Dermis blood vessel endothelial cell (primary cell): ENCODE measurements at regions not wholly inside any gene's neighbourhood (a gene's known extent, or its start where the extent isn't known, plus 50 kb on each side); places are given as distances from the start of the nearest gene placed in this dataset.

Experiments
- DNase-seq: peaks from one replicate; pipeline ENCODE4 v3.0.0; 2010

DNA sequence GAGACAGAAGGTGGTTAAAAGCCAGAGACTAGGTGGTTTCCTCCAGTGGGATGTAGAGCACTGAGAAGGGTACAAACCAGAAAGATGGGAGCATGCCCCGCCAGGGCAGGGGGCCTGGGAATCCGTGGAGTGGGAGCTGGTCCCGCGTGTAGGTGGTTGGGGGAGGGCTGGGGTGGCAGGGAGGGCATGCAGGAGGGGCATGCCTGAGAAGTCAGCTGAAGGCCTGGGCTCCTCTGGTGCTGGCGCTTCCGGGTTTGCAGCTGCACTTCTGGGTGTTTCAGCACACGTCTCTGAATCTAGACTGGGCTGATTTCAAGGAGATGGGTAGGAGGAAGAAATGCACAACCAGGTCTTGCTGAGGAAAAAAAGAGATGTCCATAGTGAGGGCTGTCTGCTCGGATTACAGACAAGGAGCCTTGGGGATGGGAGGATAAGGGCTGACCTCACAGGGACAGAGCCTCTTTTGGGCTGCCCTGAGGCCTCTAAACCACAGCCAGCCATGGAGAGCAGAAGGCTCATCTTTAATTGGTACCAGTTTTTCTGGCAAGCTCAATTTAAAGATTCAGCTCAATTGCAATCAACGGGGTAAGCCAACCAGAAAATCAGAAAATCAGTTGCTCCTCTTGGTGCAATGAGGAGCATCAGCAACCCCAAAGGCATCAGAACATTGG lies 151.9 kb downstream of the FAM43A start:
- DNase-seq: no peak

- no peak for DNase-seq
These were observed 152.6 kb downstream of the FAM43A start for GRCh38 chr3:194838236-194838635.

GRCh38 chr3:194840661-194841514 lies 155.2 kb downstream of the FAM43A start:
- peak; percentile 64 for DNase-seq

DNA sequence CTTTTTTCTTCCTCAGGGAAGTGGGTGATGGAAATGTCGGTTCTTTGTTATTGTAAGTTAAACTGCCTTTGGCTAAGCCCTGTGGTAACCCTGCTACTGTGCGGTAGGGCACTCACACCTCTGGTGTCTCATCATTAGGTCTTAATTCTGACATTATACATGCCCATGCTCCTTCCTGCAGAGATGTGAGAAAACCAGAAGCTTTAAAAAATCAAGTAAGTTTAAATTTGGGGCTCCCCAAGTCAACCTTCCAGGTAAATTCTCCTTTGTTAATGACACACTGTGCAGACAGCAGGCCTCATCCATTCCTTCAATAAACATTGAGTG lies 155.8 kb downstream of the FAM43A start:
- no peak for DNase-seq

- no peak for DNase-seq
These were observed 157.9 kb downstream of the FAM43A start for GRCh38 chr3:194843556-194843955.

- DNase-seq: no peak
These were observed 158.4 kb downstream of the FAM43A start for GRCh38 chr3:194844046-194844445.

DNA sequence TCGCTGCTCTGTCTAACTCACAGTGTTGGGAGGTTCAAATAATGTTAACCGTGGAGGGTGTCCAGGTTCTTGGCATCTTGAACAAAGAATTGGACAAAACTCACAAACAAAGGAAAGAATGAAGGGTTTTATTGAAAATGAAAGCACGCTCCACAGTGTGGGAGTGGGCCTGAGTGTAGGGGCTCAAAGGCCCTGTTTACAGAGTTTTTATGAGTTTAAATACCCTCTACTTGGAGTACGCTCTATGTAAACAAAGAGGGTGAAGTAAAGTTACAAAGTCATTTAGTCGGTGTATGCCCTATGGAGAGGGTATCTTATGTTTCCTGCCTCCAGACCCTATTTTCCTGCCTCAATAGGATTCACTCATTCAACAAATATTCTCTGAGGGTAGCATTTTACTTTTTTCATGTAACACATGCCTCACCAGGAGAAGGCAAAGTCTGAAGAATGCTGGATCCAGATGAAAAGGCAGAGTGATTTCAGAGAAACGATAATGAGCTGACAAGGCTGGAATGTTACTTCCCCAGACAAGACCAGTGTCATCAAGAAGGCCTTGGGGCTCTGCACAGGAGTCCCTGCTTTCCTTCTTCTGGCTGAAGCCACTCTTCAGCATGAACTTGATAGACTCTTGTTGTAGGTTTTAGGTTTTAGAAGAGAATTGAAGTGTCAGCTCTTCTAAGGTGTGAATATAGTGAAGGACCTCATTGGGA lies 163.6 kb downstream of the FAM43A start:
- no peak for DNase-seq

- DNase-seq: no peak
These were observed 165.6 kb downstream of the FAM43A start for GRCh38 chr3:194851254-194851653.

DNA sequence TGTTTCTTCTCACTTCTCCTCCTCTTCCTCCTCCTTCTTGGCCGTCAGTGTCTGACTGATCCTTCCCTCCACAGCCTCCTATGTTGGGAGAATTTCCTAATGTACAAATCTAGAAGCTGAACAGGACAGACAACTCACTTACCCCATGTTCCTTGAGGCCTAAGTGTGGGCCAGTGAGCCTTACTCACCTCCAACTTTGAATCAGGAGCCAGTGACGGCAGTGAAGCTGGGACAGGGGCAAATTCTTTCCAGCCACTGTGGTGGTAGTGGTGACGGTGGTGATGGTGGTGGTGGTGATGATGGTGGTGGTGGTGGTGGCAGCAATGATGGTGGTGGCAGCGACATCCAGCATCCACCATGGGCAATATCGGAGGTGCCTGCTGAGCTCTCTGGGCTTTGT lies 166.3 kb downstream of the FAM43A start:
- DNase-seq: no peak

DNA sequence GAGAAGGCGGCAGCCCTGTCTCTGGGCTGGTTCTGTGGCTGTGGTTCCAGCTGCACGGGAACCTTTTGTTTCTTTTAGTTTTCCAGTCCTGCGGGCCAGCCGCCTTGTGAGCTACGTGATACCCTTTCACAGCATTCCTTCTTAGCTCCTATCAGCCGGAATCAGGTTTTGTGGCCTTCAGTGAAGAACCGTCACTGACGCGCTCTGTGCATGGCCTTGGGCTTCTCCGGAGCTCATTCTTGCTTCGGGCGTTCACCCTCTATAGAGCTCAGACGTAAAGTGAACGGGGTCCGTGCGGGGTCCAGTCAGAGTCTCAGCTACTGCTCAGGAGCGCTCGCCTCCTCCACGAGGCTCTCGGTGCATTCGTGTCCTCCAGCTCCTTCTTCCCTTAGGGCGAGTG lies 166.7 kb downstream of the FAM43A start:
- no peak for DNase-seq

GRCh38 chr3:194852831-194853508 lies 167.3 kb downstream of the FAM43A start:
- DNase-seq: no peak

DNA sequence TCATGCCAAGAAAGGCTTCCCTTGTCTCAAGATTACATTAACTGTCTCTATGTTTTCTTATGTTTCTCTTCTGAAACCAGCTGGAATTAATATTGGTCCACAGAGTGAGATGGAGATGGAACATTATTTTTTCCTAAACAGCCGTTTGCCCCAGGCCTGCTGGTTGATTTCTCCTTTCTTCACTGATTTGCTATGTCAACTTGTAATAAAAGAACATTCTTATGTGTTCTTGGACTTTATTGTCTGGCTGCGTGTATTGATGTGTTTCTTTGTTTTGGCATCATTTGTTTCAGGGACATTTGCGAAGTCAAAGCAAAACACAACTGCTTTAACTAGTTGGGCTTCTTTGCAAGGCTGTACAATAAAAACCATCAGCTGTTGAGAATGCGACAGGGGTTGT lies 168.5 kb downstream of the FAM43A start:
- no peak for DNase-seq

DNA sequence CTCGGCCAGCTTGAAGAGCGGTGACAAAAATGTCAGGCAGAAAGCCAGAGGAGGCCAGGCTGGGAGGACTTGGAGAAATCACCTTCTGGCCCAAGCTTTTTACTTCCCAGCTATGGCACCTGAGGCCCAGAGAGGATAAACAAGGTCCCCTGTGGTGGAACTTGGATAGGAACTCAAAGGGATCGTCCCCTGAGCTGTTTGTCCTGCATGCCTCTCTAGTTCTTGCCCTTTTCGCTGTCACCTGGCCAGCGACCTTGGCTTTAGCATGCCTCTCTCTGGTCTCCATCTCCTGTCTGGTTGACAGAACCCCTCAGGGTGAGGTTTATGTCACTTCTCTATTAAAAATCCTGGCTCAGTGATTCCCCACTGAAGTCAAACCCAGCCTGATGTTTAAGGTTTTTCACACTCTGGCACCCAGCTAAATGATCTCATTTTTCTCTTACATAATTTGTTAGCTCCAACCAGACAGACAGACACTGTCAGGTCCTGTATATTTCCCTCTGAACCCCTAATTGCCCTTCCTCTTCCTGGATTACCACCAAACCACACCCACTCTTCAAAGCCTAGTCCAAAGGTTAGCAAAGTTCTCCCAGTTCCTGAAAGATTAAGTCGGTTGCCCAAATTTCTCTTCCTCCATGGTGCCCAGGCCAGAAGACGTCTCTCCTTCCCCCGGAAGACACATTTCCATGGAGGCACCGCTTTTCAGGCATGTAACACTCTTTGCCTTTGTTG lies 169.1 kb downstream of the FAM43A start:
- peak; percentile 20 for DNase-seq

GRCh38 chr3:194856296-194856695 lies 170.6 kb downstream of the FAM43A start:
- DNase-seq: no peak

- DNase-seq: no peak
These were observed 171.9 kb downstream of the FAM43A start for GRCh38 chr3:194857469-194858113.

DNA sequence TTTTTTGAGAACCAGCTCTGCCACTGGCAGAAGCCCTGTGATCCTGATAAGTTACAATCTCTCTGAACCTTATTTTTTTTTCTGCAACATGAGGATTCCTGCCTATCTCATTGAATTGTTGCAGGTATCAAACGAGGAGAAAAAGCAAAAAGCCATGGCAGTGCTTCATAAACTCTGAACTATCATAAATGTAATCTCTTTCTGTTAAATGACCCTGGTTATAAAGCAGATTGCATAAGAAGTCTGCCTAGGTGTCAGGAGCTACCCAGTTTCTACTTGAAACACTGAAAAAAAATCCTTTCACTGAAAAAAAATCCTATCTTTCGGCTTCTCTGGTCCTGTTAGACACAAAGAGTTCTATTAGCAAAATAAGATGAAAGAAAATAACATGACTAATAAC lies 172.7 kb downstream of the FAM43A start:
- DNase-seq: no peak

DNA sequence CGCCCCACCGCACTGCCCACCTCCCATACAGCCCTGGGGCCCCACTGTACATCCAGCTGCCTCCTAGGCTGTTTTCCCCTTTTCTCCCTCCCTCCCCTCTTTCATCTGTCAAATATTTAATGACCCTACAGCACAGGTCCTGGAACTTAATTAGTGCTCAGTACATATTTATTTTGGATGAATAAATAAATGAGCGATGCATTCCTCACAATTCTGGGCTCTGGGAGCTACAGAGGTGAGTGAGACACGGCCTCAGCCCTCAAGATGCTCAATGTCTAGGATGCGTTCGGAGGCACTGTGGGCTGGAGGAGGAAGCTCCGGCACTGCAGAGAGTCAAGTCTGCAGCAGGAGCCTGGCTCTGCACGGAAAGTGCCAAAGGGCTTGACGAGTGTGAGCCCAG lies 175.0 kb downstream of the FAM43A start:
- no peak for DNase-seq

GRCh38 chr3:194861375-194861774 lies 175.7 kb downstream of the FAM43A start:
- DNase-seq: no peak

DNA sequence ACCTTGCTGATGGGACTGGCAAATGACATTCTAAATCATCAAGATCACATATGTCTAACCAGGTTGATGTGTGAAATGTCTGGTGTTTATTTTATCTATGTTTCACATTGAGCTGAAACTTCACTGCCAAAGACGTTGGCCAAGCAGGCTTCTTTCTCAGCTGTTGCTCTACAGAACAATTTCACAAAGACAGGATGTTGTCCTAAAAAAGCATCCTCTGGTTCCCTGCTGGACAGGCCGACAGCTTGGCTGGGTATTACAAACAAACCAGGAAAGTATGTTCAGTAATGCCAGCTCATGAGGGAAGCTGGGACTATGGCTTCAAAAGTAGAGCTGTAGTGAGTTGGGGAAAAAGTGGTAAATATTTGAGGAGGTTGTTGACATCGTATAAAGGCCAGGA lies 179.4 kb downstream of the FAM43A start:
- peak; percentile 52 for DNase-seq

DNA sequence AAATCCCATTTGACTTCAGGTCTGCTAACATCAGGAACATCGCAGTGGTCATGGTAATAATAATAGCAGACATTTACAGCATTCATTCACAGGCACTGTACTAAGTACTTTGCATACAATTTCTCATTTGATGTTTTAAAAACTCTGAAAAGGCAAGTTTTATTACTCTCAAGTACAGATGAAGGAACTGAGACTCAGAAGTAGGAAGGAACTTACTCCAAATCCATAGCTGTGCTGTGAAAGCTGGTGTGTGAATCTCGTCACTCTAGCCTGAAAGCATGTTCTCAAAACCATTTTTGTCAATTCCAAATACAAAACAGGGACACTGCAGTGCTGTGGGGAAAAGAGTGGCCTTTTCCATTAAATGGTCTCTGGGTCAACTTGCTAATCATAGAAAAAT lies 179.9 kb downstream of the FAM43A start:
- peak; percentile 9 for DNase-seq

DNA sequence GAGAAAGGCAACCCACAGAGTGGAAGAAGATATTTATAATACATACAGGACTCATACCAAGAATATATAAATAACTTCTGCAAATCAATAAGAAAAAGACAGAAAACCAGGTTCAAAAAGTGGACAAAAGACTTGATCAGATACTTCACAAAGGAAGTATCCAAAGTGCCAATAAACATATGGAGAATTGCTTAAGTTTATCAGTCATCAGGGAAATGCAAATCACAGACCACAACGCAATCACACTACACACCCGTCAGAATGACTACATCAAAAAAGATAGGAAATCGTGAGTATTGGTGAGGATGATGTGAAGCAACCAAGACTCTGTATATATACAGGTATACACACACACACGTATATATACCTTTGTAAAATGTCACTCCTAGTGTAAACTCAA lies 180.6 kb downstream of the FAM43A start:
- no peak for DNase-seq
